PFSK-1 (cell line): ENCODE measurements at regions not wholly inside any gene's neighbourhood (a gene's known extent, or its start where the extent isn't known, plus 50 kb on each side); places are given as distances from the start of the nearest gene placed in this dataset.

Source experiments
- FOXP2 ChIP-seq: optimal IDR thresholded peaks from 2 replicates; pipeline ENCODE3; 2011; ENCODE audit warnings: borderline replicate concordance, control low read depth, inconsistent platforms; ENCODE audit not compliant: insufficient read depth; ENCODE audit errors: extremely low read length, extremely low read depth
- POLR2AphosphoS5 ChIP-seq: IDR thresholded peaks from 2 replicates; pipeline ENCODE4 v1.6.1; 2012; ENCODE audit warnings: low read depth, mild to moderate bottlenecking, control low read depth, low read length, moderate library complexity
- REST ChIP-seq, 2 experiments: IDR thresholded peaks; 2 replicates each; pipeline versions ENCODE4 v1.6.1 to v1.8.0; 2011 to 2012; ENCODE audit warnings: low read depth in 2 of 2, low read length in 2 of 2, control low read depth in 1 of 2, inconsistent platforms in 1 of 2, mild to moderate bottlenecking in 1 of 2, moderate library complexity in 1 of 2; ENCODE audit not compliant: insufficient read depth in 1 of 2
- SIN3A ChIP-seq: IDR thresholded peaks from 2 replicates; pipeline ENCODE4 v1.6.1; 2012; ENCODE audit warnings: mild to moderate bottlenecking, low read length, moderate library complexity, borderline replicate concordance; ENCODE audit not compliant: insufficient read depth
- TAF1 ChIP-seq: IDR thresholded peaks from 2 replicates; pipeline ENCODE4 v1.6.1; 2012; ENCODE audit warnings: low read length, control low read depth, borderline replicate concordance; ENCODE audit not compliant: insufficient read depth

- TF ChIP-seq SIN3A (no peak), POLR2AphosphoS5 (no peak), FOXP2 (no peak), REST (IDR thresholded peaks at IDR 0.05; ENCODE audit: insufficient read depth in 1 of 2, low read depth in 2 of 2, low read length in 2 of 2) (no peak), TAF1 (no peak)
These were observed 304.9 kb upstream of the POU1F1 start for GRCh38 chr3:87581240-87581639.

GRCh38 chr3:87576752-87577151, 300.4 kb upstream of the POU1F1 start:
- TF ChIP-seq POLR2AphosphoS5: no peak
- TF ChIP-seq SIN3A: no peak
- no peak for TF ChIP-seq TAF1
- TF ChIP-seq FOXP2: no peak
- no peak for TF ChIP-seq REST (IDR thresholded peaks at IDR 0.05; ENCODE audit: insufficient read depth in 1 of 2, low read depth in 2 of 2, low read length in 2 of 2)

DNA sequence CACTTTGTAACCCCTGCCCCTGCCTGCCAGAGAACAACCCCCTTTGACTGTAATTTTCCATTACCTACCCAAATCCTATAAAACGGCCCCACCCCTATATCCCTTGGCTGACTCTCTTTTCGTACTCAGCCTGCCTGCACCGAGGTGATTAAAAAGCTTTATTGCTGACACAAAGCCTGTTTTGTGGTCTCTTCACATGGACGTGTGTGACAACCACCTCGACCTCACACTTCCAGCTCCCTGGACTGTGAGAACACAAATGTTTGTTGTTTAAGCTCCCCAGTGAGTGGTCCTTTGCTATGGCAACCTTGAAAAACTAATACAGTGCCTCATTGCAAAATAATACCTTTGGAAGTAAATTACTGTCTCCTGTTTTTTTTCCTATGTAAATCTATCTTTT, 299.2 kb upstream of the POU1F1 start:
- TF ChIP-seq REST (IDR thresholded peaks at IDR 0.05; ENCODE audit: insufficient read depth in 1 of 2, low read depth in 2 of 2, low read length in 2 of 2) (no peak), SIN3A (no peak), FOXP2 (no peak), POLR2AphosphoS5 (no peak), TAF1 (no peak)

GRCh38 chr3:87568331-87568730, 291.9 kb upstream of the POU1F1 start:
- TF ChIP-seq REST (IDR thresholded peaks at IDR 0.05; ENCODE audit: insufficient read depth in 1 of 2, low read depth in 2 of 2, low read length in 2 of 2): no peak
- no peak for TF ChIP-seq SIN3A
- TF ChIP-seq POLR2AphosphoS5: no peak
- TF ChIP-seq TAF1: no peak
- no peak for TF ChIP-seq FOXP2

- TF ChIP-seq REST (IDR thresholded peaks at IDR 0.05; ENCODE audit: insufficient read depth in 1 of 2, low read depth in 2 of 2, low read length in 2 of 2) (no peak), SIN3A (no peak), POLR2AphosphoS5 (no peak), TAF1 (no peak), FOXP2 (no peak)
These were observed 288.1 kb upstream of the POU1F1 start for GRCh38 chr3:87564438-87564837.
